GM21390 (cell line): ENCODE measurements at regions not wholly inside any gene's neighbourhood (a gene's known extent, or its start where the extent isn't known, plus 50 kb on each side); places are given as distances from the start of the nearest gene placed in this dataset.

Experiments used
- ATAC-seq: cut with Tn5 transposase; IDR thresholded peaks from one replicate; pipeline ENCODE4 v1.9.1; 2021; ENCODE audit not compliant: unreplicated experiment

DNA sequence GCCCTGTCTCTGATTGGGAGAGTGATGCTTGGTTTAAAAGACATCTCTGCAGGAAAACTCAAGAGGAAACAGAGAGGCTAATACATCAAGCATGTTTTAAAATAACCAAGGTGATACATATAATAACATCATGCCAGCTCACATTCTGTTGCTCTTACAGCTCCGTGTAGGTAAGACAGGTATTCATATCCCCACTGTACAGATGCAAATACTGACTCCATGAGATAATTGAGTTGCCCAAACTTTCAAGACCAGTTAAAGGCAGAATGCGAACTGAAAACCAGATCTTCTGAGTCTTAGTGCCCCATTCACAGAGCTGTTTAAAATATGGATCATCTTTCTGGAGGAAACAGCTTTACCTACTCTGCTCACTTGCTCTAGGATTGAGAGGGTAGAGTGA is 214.0 kb downstream of the PIK3R1 start:
- ATAC-seq = no peak

DNA sequence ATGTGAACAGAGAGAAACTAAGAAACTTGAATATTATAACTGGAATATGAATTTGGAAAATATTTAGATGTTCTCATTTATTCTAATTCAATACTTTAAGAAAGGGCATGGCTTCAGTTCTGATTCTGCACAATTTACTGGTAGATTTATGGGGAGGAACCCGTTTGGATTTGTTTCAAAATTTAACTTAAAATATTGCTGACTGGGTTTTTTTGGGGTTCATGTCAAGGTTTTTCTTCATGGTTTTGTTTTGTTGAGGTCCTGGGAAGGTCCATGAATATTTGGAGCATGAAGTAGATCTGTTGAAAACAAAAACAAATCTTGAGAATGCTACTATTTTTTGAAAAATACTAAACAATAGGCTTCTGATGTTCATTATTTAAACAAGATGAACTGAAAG is 214.7 kb downstream of the PIK3R1 start:
- no peak for ATAC-seq

DNA sequence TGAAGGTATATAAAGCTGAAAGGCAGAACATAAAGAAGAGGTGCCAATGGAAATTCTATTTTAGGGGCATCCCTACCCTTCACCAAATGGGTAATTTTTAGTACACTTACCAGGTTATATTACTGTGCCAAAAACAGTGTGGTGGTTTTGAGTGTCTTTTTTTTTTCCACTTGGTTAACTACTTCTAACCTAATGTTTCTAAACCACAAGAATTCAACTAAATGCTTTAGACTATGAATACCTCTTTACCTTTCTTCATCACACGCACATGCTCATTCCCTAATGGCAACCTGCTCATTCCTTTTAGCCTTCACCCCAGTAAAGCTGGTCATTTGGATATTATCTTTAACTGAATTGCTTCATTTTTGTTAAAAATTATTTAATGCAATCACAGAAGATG is 215.6 kb downstream of the PIK3R1 start:
- ATAC-seq = no peak

DNA sequence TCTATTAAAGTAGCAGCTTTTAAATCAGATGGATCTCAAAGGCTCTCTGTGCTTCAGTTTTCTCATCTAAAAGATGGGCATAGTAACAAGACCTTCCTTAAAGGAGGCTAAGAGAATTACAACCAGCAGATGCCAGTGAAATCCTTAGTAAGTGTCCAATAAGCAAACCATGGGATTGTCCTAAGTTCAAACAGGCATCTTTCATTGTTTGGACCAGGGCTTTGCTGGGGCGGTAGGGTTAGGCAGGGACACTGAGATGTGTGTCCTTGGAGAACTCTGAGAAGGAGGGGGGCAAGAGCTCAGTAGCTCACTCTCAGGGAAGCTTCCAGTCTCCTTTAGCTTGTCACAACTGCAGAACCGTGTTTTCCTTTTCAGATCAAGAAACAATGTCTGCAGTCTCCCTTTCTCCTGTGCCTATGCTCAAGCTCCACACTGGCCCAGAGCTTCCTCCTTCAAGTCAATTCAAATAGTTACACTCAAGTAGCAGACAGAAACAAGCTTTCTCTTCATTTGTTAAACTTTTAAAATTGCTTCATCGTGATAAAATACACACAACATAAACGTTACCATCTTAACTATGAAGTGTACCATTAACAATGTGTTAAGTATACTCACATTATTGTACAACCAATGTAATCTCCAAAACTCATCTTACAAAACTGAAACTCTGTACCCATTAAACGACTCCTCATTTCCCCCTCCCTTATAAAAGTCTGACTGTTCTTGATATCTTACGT is 216.2 kb downstream of the PIK3R1 start:
- no peak for ATAC-seq

DNA sequence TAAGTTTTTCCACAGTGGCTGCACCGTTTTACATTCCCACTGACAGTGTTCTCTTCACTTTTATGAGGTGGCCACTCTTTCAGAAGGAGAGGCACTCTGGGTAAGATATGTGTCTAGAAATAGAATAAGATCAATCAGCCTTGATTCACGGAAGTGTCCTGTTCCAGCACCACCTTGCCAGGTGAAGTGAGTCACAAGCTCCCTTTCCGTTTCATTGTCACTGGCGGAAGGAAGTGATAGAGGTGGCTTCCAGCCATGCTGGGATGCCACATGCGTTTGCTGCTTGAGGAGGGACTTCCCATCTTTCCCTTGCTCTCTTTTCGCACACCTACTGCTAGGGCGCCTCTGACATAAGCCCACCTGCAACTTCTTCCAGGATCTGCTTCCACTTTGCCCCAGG is 217.1 kb downstream of the PIK3R1 start:
- ATAC-seq = no peak

DNA sequence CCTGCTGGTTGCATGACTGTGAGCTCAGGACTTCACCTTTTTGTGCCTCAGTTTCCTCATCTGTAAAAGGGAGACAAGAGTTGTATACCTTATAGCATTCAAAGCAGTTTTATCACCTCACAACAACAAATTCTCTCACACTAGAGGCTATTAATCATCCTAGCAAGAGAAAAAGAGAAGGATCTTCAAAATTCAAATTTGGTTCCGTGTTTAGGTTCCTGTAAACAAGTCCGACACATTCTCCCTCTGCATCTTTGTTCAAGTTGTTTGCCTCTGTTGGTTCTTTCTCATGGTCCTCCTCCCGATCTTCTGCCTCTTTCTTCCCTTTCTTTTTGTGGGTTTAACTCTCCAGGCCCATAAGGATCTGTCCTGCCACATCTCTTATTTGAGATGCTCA is 218.0 kb downstream of the PIK3R1 start:
- ATAC-seq = no peak

DNA sequence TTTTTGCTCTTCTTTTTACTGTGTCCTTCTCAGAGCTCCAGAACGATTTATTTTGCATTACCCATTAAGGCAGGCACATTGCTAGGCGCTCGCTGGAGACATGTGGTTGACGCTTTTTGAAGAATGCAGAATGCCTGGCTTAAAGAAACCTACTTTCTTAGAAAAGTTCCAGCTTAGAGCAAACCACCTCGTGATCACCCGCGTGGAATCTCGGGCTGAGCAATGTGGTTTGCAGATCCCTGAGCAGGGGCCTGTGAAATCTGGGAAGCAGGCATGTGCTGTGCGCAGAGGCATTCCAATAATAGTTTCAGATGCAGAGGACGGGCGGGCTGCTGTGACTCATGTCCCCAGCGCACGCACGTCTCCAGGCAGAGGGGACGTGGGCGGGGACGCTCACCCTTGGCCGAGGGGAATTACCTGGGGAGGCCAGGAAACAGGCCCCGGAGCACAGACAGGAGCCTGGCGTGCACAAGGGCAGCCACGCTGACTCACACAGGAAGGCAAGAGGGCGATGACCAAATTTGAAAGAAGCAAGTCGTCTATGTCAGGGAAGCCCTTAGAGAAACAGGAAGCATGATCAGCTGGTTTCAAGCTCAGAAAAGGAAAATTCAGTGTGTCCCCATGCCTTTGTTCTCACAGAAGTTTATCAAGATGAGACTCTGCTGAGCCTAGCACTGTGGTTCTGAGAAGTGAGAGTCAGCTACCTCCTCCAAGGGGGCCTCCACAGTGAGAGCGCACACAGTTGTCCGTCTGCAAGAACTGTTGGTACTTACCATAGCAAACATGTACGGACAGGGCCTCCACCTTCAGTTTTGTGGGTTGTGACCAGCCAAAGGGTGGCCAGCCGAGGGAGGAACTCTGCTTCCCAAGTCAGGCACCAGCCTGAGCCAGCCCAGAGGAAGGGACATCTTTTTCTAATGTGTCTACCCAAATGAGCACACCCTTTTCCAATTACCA is 218.6 kb downstream of the PIK3R1 start:
- ATAC-seq = peak; percentile 93

DNA sequence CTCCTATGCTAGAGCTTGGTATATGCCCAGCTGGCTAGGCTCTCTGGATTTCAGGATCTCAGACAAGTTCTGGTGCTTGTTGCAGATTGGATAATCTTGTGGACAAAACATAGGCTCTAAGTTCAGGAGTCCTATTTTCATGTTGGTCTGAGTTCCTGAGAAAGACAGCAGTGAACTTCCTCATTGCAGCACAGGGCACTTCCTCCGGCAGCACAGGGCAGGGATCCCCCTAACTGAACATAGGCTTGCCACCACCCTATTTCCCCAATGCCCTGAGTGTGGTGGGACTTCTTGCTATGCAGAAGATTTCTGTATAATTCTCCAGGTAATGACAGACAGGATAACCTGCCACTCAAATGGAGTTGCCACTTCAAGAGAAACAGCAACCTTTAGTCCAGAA is 220.1 kb downstream of the PIK3R1 start:
- ATAC-seq = no peak

DNA sequence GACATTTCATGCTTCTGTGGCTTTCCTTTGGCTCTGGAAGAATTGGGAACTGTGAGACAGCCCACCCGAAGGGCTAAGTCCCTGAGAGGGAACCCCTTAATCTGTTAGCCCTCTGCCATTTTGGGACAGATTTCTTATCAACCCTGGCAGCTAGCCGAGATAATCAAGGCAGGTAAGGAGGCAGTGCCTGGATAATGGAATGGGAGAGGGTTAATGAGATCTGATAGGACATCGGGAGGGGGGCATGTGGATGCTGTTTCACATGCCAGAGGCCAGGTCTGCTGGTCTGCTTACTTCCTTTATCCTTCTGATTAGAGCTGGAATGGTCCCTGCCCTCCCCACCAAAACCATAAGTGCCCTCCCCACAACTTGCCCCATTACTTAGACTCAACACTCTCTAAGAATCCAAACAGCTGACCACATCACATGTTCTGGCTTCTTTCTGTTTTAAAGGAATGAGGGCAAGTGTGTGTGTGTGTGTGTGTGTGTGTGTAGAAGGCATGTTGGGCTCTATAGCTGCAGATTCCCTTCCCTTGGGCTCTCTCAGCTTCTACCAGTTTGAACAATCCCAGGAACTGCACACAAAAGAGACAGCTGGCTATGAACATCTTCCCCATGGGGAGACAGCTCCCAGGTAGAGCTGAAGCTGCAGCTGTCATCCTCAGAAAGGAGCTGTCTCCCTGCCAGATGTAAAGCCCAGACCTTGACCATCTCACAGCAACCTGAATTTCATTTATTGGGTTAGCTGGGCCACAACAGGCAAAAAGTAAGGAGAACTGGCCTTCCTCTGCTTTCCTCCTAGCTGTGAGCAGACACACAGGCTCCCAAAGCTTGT is 221.3 kb downstream of the PIK3R1 start:
- no peak for ATAC-seq

DNA sequence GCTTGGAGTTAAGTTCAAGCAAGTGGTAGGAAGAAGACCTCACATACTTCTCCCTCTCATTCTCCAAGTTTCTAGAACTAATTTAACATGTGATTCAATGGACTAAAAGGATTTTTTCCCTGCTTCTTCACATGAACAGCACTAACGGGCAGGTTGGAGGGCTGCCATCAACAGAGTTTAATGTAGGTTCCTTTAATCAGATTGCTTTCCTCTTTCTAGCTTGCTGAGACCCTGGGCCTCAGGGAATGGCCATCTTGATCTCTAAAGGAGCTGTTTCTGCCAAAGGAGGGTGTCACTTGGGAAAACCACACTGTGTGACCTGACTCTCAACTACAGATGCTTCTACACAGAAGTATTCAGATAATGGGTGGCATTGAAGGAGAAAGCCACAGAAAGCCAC is 223.3 kb downstream of the PIK3R1 start:
- no peak for ATAC-seq

DNA sequence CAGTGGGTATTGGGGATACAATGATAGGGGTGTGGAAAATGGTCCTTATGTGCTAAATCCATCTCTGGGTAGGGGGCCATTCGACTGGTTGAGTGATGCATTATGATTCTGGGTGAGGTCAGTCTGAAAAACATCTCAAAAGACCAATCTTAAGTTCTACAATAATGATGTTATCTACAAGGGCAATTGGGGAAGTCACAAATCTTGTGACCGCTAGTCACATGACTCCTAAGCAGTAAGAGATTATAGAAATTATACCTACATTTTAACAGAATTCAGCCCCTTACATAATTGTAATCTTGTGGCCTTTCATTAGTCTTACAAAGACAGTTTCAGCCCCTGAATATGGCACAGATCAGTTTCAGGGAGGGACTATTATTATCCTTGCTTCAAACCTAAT is 224.7 kb downstream of the PIK3R1 start:
- no peak for ATAC-seq

DNA sequence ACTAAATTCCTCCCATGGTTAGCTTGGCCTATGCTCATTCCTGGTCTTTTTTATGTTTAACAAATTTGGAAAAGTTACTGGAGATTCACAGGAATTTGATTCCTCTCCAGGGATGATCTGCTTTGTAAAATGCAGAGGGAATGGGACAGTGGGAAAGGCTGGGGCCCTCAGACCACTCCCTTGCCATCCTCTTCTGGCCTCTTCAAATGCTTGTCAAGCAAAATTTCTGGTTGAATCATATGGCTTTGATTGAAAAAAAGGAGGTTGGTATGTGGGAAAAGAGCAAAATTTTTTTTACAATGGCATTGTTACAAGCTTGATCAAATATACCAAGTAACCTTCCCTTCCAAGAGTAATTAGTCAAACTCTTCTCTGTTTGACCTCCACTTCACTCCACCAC is 225.1 kb downstream of the PIK3R1 start:
- ATAC-seq = no peak

DNA sequence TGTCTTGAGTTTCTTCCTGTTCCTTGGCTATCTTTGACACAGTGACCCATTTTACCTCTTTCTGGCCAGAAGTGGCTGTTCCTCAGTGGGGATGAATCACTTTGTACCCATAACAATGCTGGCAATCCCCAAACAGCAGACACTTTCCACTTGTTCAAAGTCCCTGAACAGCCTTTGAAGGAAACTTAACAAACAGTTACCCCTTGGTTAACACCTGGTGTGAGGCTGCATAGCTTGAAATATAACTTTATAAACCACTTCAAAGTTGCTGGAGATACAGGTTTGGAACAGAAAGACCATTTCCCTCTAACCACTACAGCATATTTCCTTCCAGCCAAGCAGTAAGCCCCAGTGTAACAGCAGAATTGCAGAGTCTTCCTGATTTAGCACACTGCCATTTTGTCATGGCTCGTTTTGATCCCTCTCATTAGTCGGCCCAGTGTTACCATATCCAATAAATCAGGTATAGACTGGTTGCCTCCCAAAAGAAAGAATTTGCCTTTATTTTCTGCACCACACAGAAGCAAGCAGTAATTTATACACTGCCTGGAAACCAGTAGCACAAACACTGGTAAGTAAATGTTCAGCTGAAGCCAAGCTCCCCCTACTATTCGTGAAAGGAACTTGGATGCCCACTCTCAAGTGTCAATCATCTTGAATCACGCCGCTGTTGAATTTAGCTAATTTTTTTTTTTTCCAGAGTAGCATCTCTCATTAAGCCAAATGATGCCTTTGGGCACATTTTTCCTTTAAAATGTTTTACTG is 225.9 kb downstream of the PIK3R1 start:
- ATAC-seq = no peak

DNA sequence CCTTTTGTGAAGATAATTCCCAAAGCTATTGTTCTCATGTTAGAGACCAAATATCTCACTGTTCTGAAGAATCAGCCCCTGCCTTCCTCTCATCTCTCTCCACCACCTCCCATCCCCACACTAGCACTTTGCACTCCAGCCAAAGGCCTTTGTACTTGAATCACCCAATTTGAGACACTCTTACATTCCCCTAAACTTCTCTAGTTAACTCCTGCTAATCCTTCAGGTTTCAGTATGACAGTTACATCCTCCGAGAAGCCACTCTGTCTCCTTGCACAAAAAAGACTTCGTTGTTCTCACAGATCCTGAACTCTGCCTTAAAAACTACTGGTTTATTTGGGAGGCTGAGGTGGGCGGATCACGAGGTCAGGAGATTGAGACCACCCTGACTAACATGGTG is 227.5 kb downstream of the PIK3R1 start:
- no peak for ATAC-seq

DNA sequence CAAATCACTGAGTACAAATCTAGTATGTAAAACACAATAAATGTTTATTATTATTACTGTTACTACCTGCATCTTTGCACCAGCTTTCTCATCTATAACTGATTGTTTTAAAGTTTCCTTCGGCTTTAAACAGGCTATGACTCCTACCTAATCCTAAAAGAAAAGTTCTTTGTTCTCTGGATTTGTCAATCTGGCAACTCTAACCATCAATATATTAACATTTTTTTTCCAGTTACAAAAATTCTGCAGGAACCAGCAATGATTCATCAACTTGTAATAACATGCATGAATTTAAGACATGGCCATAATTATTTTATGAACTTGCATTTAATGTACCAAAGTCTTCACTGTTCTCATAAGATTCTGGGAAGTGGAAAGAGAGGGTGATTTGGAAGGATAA is 228.5 kb downstream of the PIK3R1 start:
- no peak for ATAC-seq

DNA sequence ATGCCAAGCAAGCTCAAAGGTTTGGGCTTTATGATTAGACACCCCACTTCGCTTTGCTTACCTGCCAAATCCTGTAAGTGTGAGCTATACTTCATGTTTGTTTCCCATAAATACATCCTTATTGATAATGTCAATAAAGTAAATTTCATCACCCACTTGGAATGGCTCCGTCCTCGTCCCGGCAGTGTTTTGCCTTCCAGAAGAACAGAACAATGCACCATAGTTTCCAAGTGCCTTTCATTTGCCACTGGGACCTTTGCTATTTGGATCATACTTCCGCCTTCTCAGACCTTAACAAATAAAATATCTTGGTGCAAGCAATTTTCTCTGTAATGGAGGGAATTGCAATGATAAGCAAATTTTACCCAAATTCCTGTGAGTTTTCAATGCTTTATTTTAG is 229.3 kb downstream of the PIK3R1 start:
- no peak for ATAC-seq

DNA sequence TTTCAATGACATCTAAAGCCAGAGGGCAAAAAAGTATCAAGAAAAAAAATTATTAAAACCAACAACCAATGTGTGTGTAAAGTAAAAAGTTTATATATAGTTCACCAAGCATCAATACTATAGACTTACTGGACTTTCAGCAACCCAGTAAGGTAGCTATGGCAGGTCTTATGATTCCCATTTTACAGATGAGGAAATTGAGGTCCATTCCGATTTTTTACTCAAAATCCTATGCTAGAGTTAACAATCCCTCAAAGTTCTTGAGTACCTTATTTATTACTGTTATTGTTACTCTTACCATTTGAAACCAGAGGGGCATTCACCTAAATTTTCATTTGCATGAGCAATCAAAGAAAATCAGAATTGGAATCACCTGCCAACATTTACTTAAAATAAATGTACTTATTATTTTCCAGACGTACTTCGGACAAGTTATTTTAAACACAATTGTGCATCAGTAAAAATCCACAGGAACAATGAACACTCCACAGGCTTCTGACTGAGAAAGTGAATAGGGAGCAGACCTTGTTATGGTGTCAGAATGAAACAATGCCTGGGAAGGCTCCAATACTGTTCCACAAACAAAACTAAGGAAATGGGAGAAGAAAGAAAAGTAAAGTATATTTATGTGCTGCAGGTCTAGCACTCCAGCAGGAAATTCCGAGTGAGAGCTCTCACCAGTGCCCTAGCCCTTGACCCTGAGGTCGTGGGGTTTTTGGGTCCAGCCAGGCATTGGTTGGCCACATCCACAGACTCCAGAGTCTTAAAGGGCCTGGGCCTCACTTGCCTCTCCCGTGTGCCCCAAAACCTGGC is 229.9 kb downstream of the PIK3R1 start:
- ATAC-seq = no peak

DNA sequence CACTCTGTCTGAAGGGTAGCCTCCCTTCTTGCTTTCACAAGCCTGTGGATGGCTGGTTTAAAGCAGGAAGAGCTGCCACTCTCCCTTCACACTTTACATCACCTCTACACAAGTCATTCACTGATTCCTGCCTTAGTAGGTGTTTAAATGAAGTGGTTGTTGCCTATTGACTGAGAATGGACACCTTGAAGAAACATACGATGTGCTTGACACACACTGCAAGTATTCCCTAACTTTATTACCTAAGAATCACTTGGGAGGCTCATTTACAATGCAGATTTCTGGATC is 230.5 kb downstream of the PIK3R1 start:
- ATAC-seq = no peak

DNA sequence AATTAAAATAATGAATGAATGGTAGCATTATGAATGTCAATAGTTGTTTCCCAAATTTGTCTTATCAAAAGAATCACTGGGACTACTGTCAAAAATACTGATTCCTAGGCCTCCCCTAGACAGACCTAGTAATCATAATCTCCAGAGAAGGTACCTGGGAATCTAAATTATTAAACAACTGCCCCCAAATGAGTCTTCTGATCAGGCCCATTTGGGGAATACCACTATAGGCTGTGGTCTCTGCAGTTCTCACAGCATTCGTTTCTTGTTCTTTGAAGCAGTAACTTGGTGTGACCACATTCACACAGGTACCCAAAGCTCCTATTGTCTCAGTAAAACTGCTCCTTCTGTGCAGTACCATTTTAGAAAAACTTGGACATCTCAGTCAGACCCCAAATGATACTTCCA is 230.9 kb downstream of the PIK3R1 start:
- peak; percentile 65 for ATAC-seq
